HEK293T (cell line): ENCODE measurements at regions not wholly inside any gene's neighbourhood (a gene's known extent, or its start where the extent isn't known, plus 50 kb on each side); places are given as distances from the start of the nearest gene placed in this dataset.

Experiments
- CTCF ChIA-PET: fragments of 350-600 bp; formaldehyde crosslinking; extraction: SDS; loops from one replicate; lab custom pipeline; 2021; ENCODE audit warnings: antibody characterized with exemption, inconsistent platforms; lab: Yijun Ruan, JAX
- POLR2A ChIA-PET: fragments of 350-600 bp; formaldehyde crosslinking; extraction: SDS; loops from one replicate; lab custom pipeline; 2020; ENCODE audit warnings: antibody characterized with exemption, inconsistent platforms; lab: Yijun Ruan, JAX
- DNase-seq: peaks from one replicate; pipeline ENCODE4 v3.0.0; 2012; ENCODE audit warnings: mixed read lengths; ENCODE audit errors: extremely low spot score
- ARNT ChIP-seq: fragments of 450-650 bp; IDR thresholded peaks from 2 replicates; pipeline ENCODE4 v1.6.1; 2017; ENCODE audit warnings: mild to moderate bottlenecking
- BHLHE40 ChIP-seq: fragments of 450-650 bp; IDR thresholded peaks from 2 replicates; pipeline ENCODE4 v1.6.1; 2016; ENCODE audit warnings: mild to moderate bottlenecking, moderate library complexity, borderline replicate concordance
- CTBP1 ChIP-seq: fragments of 450-650 bp; IDR thresholded peaks from 2 replicates; pipeline ENCODE4 v1.6.1; 2016; ENCODE audit warnings: borderline replicate concordance
- ELF4 ChIP-seq: fragments of 450-650 bp; IDR thresholded peaks from 2 replicates; pipeline ENCODE4 v1.6.1; 2017; ENCODE audit warnings: antibody characterized with exemption
- FOXA1 ChIP-seq: fragments of 450-650 bp; IDR thresholded peaks from 2 replicates; pipeline ENCODE4 v1.6.1; 2016; ENCODE audit warnings: mild to moderate bottlenecking
- FOXK2 ChIP-seq: fragments of 450-650 bp; IDR thresholded peaks from 2 replicates; pipeline ENCODE4 v1.6.1; 2016; ENCODE audit warnings: mild to moderate bottlenecking
- FOXM1 ChIP-seq: fragments of 450-650 bp; IDR thresholded peaks from 2 replicates; pipeline ENCODE4 v1.6.1; 2017; ENCODE audit warnings: mild to moderate bottlenecking, borderline replicate concordance
- HDGF ChIP-seq: fragments of 450-650 bp; IDR thresholded peaks from 2 replicates; pipeline ENCODE4 v1.6.1; 2017; ENCODE audit warnings: antibody characterized with exemption, borderline replicate concordance
- L3MBTL2 ChIP-seq: fragments of 450-650 bp; conservative IDR thresholded peaks from 2 replicates; pipeline ENCODE4 v1.6.1; 2016; ENCODE audit warnings: mild to moderate bottlenecking
- LEF1 ChIP-seq: fragments of 450-650 bp; IDR thresholded peaks from 2 replicates; pipeline ENCODE4 v1.6.1; 2017; ENCODE audit warnings: mild to moderate bottlenecking, borderline replicate concordance
- NFRKB ChIP-seq: fragments of 450-650 bp; IDR thresholded peaks from 2 replicates; pipeline ENCODE4 v1.6.1; 2016; ENCODE audit warnings: mild to moderate bottlenecking, moderate library complexity
- SP1 ChIP-seq: fragments of 450-650 bp; IDR thresholded peaks from 2 replicates; pipeline ENCODE4 v1.6.1; 2017
- SUZ12 ChIP-seq: fragments of 450-650 bp; IDR thresholded peaks from 2 replicates; pipeline ENCODE4 v1.6.1; 2016; ENCODE audit warnings: mild to moderate bottlenecking
- TARDBP ChIP-seq: fragments of 450-650 bp; IDR thresholded peaks from 2 replicates; pipeline ENCODE4 v1.6.1; 2016
- ZNF384 ChIP-seq: fragments of 450-650 bp; IDR thresholded peaks from 2 replicates; pipeline ENCODE4 v1.6.1; 2016
- TF ChIP-seq, protein P1 (sequence below): fragments of 450-650 bp; IDR thresholded peaks from 2 replicates; pipeline ENCODE4 v1.6.1; 2016

DNA sequence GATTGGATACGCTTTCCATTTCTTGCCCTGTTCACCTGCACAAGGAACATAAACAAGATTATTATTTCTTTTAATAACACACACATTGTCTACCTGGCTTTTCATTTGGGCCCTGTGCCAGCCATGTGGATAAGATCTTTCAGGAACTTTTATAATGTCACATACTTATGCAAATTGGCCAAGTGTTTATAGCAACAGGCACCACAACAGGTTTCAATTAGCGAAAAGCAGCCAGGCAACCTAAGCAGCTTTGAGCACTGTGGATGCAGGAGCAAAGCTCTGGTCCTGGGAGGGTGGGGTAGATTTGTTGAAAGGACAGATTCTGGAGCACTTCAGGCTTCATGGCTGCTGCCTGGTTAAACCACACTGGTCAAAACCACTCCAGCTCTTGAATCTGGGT lies 217.4 kb downstream of the BARX2 start:
- no peak for DNase-seq
- ChIA-PET POLR2A (interaction anchor here (0.6 kb wide), 1 partner anchor 218 kb away, joined by 3 read pairs; the partner anchor contains the start of gene BARX2), CTCF (no interaction called here)
- no peak for TF ChIP-seq NFRKB
- TF ChIP-seq FOXK2, result no peak
- no peak for TF ChIP-seq ARNT
- no peak for TF ChIP-seq LEF1
- TF ChIP-seq L3MBTL2, result no peak
- TF ChIP-seq, protein P1, sequence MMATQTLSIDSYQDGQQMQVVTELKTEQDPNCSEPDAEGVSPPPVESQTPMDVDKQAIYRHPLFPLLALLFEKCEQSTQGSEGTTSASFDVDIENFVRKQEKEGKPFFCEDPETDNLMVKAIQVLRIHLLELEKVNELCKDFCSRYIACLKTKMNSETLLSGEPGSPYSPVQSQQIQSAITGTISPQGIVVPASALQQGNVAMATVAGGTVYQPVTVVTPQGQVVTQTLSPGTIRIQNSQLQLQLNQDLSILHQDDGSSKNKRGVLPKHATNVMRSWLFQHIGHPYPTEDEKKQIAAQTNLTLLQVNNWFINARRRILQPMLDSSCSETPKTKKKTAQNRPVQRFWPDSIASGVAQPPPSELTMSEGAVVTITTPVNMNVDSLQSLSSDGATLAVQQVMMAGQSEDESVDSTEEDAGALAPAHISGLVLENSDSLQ, result no peak
- TF ChIP-seq SP1, result no peak
- no peak for TF ChIP-seq SUZ12
- no peak for TF ChIP-seq TARDBP
- TF ChIP-seq BHLHE40, result no peak
- TF ChIP-seq FOXA1, result no peak
- no peak for TF ChIP-seq HDGF
- no peak for TF ChIP-seq CTBP1
- TF ChIP-seq FOXM1, result no peak
- no peak for TF ChIP-seq ZNF384
- TF ChIP-seq ELF4, result no peak

DNA sequence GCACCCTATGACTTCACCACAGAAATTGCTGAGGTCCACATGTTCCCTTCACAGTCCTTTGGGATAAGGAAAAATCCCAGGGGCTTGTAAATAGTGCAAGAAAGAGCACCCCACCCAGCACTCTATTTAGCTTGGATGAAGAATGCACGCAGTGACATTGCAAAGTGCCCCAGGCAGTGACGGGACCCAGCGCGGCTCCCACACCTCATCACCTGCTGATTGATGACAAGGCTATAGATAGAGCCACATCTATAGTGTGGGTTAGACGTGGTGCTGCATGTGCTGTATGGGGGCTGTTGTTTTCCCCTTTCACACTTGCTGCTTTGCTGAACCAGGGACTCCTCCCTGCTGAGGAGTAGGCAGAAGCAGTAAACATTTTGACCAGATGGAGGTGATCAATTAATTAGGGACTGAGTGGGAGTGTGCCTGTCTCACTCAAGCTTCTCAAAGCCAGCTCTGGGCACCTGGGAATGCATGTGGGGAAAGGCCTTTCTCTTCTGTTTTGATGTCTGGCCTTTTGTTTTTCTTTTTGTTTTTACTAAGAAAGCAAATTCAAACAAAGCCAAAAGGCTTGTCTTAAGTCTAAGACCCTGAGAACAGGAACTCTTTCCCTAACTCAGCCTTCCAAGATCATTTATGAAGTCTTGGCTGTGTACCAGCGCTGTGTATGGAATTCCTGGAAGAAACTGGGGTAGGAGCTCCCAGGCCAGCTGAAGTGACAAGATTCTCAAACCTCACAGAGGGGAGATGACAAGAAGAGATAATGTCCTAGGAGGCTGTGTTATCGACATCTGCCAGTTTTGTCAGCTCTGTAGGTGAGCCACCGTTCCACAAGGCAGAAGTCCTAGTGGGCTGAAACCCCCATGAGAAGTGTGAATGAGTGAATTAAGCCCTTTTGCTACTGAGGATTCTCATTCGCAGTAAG lies 219.7 kb downstream of the BARX2 start:
- POLR2A ChIA-PET, result no interaction called here
- CTCF ChIA-PET, result interaction anchor here (0.7 kb wide), 1 partner anchor 17 kb away, joined by 3 read pairs; no protein-coding TSS in a partner anchor
- TF ChIP-seq LEF1 (no peak), HDGF (no peak), NFRKB (no peak), ELF4 (no peak), ZNF384 (no peak), BHLHE40 (no peak), L3MBTL2 (no peak), FOXK2 (no peak), ARNT (no peak), FOXA1 (no peak), CTBP1 (no peak), SUZ12 (no peak)
- TF ChIP-seq, protein P1, result no peak

DNA sequence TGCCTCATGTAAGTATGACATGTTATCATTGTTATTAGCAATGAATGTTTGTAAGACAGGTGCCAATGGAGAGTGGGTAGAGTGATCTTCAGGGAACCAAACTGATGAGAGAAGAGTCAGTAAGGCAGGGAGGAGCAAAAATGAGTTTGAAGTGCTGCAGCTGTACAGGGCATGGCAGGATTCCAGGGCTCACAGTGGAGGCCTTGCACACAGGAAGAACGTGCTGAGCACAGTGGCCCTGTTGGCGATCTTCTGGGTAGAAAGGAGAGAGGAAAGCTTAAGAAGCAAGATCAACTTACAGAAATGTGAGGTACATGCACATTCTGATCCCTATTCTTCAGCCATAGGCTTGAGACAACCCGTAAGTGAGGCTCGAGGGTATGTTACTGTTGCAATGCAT lies 219.3 kb upstream of the TMEM45B start:
- ChIA-PET POLR2A (interaction anchor here (1.4 kb wide), 1 partner anchor 221 kb away, joined by 3 read pairs; the partner anchor contains the start of gene BARX2), CTCF (no interaction called here)
- DNase-seq, result no peak
- TF ChIP-seq, protein P1, result no peak
- TF ChIP-seq LEF1 (no peak), ZNF384 (no peak), HDGF (no peak), SUZ12 (no peak), ELF4 (no peak), BHLHE40 (no peak), TARDBP (no peak), FOXA1 (no peak), CTBP1 (no peak), NFRKB (no peak), L3MBTL2 (no peak), FOXK2 (no peak), ARNT (no peak), SP1 (no peak)

More for the DNA sequence above, 219.7 kb downstream of the BARX2 start:
- no peak for DNase-seq

DNA sequence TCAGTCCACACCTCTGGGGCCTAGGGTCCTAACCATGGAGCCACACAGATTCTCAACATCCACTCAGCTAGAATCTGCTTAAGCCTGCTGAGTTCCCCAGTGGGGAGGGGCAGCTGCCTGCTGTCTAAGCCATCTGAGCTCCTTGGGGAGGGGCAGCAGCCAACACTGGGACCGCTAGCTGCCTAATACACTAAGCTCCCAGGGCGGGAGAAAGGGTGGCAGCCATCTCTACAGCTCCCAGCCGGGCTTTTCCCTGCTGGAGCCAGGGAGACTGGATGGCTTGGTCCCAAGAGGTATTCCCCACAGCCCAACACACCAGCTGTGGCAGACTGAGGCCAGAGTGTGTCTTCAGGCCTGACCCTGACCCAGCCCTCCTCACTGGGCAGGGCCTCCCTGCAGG lies 217.3 kb upstream of the TMEM45B start:
- no peak for TF ChIP-seq FOXA1
- TF ChIP-seq HDGF, result no peak
- CTCF ChIA-PET, result no interaction called here
- no peak for DNase-seq

DNA sequence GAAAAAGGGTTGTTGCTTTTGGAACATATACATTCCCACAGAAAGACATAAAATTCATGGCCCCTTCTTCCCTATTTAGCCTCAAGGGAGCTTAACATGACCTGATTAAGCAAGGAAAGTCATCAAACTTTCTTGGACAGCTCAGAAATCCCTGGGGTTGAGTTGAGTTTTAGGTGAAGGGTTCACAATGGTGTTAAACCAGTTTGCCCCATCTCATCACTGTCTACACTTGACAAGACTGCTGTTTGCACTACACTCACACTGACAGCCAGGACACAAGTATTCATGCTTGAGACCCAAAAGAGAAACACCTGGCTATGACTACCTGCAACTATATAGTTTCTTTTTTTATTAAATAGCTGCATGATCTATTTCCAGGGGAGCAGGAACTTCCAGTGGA lies 209.8 kb upstream of the TMEM45B start:
- POLR2A ChIA-PET, result no interaction called here
- CTCF ChIA-PET, result no interaction called here
- TF ChIP-seq CTBP1, result no peak
- TF ChIP-seq ELF4, result no peak
- no peak for TF ChIP-seq FOXK2
- TF ChIP-seq ARNT, result no peak
- TF ChIP-seq, protein P1, result no peak
- TF ChIP-seq TARDBP, result no peak
- TF ChIP-seq FOXM1, result no peak
- no peak for TF ChIP-seq SUZ12
- TF ChIP-seq FOXA1, result no peak
- TF ChIP-seq NFRKB, result no peak
- TF ChIP-seq L3MBTL2, result no peak
- TF ChIP-seq BHLHE40, result no peak
- TF ChIP-seq ZNF384, result no peak
- no peak for TF ChIP-seq SP1
- TF ChIP-seq HDGF, result no peak
- TF ChIP-seq LEF1, result no peak
- no peak for DNase-seq

More for the DNA sequence above, 217.3 kb upstream of the TMEM45B start:
- POLR2A ChIA-PET, result no interaction called here
